Uterus (tissue), 3 donors: ENCODE measurements at regions not wholly inside any gene's neighbourhood (a gene's known extent, or its start where the extent isn't known, plus 50 kb on each side); places are given as distances from the start of the nearest gene placed in this dataset.

Experiments
- DNase-seq, 2 donors: peaks; one replicate each; pipeline ENCODE4 v3.0.0-alpha.2; 2019 to 2020
- H3K27ac ChIP-seq, 2 donors: fragments of 200-600 bp; sonication (generic); 1 replicate in 1 of 2; 2 replicates in 1 of 2; pipeline ENCODE4 v1.5.1; 2016 to 2018
- H3K27me3 ChIP-seq, 2 donors: fragments of 200-600 bp; sonication (generic); one replicate each; pipeline ENCODE4 v1.5.1; 2018 to 2019; ENCODE audit warnings: control low read depth in 1 of 2
- H3K36me3 ChIP-seq, 2 donors: fragments of 200-600 bp; sonication (generic); one replicate each; pipeline ENCODE4 v1.5.1; 2019; ENCODE audit warnings: control low read depth in 1 of 2
- H3K4me1 ChIP-seq, 2 donors: fragments of 200-600 bp; sonication (generic); one replicate each; pipeline ENCODE4 v1.5.1; 2018 to 2019; ENCODE audit warnings: control low read depth in 1 of 2
- H3K4me3 ChIP-seq, 2 donors: fragments of 200-600 bp; sonication (generic); 1 replicate in 1 of 2; 2 replicates in 1 of 2; pipeline ENCODE4 v1.5.1; 2018 to 2019; ENCODE audit warnings: mild to moderate bottlenecking in 1 of 2
- H3K9me3 ChIP-seq, 2 donors: fragments of 200-600 bp; sonication (generic); one replicate each; pipeline ENCODE4 v1.5.1; 2019; ENCODE audit warnings: control low read depth in 1 of 2
- CTCF ChIP-seq, 4 experiments: fragments of 200-600 bp in 2 of 4; fragments of 450-650 bp in 2 of 4; sonication (generic) in 2 of 4; IDR thresholded peaks; one replicate each; pipeline ENCODE4 v1.5.1; 2016 to 2019; ENCODE audit warnings: antibody characterized with exemption in 4 of 4, mild to moderate bottlenecking in 2 of 4, moderate library complexity in 1 of 4
- POLR2A ChIP-seq, 2 donors: fragments of 450-650 bp; IDR thresholded peaks; one replicate each; pipeline ENCODE4 v1.6.1; 2016; ENCODE audit warnings: antibody characterized with exemption in 2 of 2, mild to moderate bottlenecking in 1 of 2, moderate library complexity in 1 of 2
- intact Hi-C: fragments of 100-400 bp; cut with DNase I; formaldehyde crosslinking; loops from one replicate; pipeline ENCODE4 v1.15.1; 2023; ENCODE audit warnings: low total_unique reads
- donor health status: DM: yes; HTN: yes; CAD: no.

GRCh38 chr12:19596434-19597166, 157.3 kb downstream of the AEBP2 start:
- Histone ChIP-seq H3K27ac (peak overlapping the region; percentile 28 to 61), H3K36me3 (no peaks in the 10 kb centered on the region), H3K27me3 (no peaks in the 10 kb centered on the region), H3K4me1 (no peaks in the 10 kb centered on the region), H3K9me3 (no peaks in the 10 kb centered on the region), H3K4me3 (no peak overlapping the region)
- no peak for DNase-seq
- TF ChIP-seq POLR2A (IDR thresholded peaks at IDR 0.05) (no peak), CTCF (IDR thresholded peaks at IDR 0.05) (no peak)
- intact Hi-C loops, result no loop called here

GRCh38 chr12:19597167-19598026, 158.1 kb downstream of the AEBP2 start:
- DNase-seq, result no peak
- TF ChIP-seq CTCF (IDR thresholded peaks at IDR 0.05), result no peak
- no peak for TF ChIP-seq POLR2A (IDR thresholded peaks at IDR 0.05)
- Histone ChIP-seq H3K9me3 (no peaks in the 10 kb centered on the region), H3K4me1 (no peaks in the 10 kb centered on the region), H3K36me3 (no peaks in the 10 kb centered on the region), H3K27me3 (no peaks in the 10 kb centered on the region), H3K27ac (peak overlapping the region; percentile 28 to 61), H3K4me3 (no peak overlapping the region)
- intact Hi-C loops, result no loop called here

DNA sequence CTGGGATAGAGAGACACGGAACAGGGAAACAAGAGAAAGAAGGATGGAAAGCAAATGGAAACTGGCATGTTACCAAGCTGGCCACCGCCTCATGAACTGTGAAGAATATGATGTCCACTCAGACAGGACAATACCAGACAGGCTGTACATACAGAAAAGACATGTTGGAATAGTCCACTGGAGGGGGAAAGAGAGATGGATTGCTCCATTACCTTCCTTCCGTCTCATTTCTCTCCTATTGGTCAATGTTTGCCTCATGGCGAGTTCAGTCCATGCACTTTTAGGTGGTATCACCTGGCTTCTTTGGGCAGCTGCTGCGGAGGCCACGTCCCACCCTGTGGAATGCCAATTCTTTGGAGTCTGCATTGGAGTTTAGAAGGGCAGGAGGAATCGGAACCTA, 166.4 kb downstream of the AEBP2 start:
- TF ChIP-seq POLR2A (IDR thresholded peaks at IDR 0.05) (no peak), CTCF (IDR thresholded peaks at IDR 0.05) (no peak)
- intact Hi-C loops, result no loop called here
- Histone ChIP-seq H3K9me3 (no peaks in the 10 kb centered on the region), H3K27ac (no peak overlapping the region), H3K36me3 (no peaks in the 10 kb centered on the region), H3K4me3 (no peak overlapping the region), H3K27me3 (no peaks in the 10 kb centered on the region), H3K4me1 (no peaks in the 10 kb centered on the region)
- DNase-seq, result no peak

DNA sequence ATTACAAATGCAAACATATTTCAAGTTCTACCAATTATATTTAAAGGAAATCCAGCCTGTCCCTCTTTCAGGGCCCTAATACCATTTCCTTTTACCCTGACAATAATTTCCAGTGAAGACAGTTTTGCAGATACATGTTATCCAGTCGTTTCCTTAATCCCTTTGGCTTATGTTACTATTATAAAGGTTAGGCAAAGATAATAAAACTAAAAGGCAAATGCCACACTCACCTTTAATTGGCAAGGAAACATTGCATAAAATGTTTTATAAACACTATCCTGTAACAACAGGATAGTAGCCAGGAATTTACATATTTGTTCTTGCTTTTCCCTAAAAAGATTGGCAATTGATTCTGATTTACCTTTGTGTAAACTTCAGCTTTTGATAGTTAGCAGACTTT, 168.7 kb downstream of the AEBP2 start:
- no peaks in the 10 kb centered on the region for H3K36me3 ChIP-seq
- no peak overlapping the region for H3K27ac ChIP-seq
- H3K4me1 ChIP-seq, result no peaks in the 10 kb centered on the region
- H3K27me3 ChIP-seq, result no peaks in the 10 kb centered on the region
- TF ChIP-seq POLR2A (IDR thresholded peaks at IDR 0.05) (no peak), CTCF (IDR thresholded peaks at IDR 0.05) (no peak)
- H3K9me3 ChIP-seq, result no peaks in the 10 kb centered on the region
- DNase-seq, result no peak
- H3K4me3 ChIP-seq, result no peak overlapping the region
- intact Hi-C loops, result no loop called here

DNA sequence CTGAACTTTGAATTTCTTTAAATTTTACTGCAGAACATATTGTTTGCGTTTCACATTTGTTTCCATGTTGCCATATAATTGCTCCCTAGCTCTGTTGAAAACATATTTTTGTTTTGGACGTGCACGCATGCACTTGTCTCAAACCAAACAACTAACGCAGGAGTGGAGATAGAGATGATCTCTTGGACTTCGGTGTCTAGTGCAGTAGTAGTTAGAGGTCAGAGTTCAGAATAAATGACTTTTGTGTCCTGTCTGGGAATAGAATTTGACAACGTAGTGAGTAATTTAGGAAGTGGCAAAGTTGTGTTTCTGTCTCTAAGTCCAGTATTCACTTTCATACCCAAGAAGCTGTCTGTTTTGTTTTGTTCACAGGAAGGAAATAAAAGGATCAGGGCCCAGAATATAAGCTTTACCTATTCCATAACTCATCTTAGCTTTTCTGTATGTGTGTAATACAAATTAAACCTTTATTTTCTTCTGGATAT, 173.8 kb downstream of the AEBP2 start:
- no peaks in the 10 kb centered on the region for H3K4me1 ChIP-seq
- H3K27me3 ChIP-seq, result no peaks in the 10 kb centered on the region
- intact Hi-C loops, result no loop called here
- no peak overlapping the region for H3K4me3 ChIP-seq
- TF ChIP-seq CTCF (IDR thresholded peaks at IDR 0.05) (no peak), POLR2A (IDR thresholded peaks at IDR 0.05) (no peak)
- no peaks in the 10 kb centered on the region for H3K36me3 ChIP-seq
- no peak overlapping the region for H3K27ac ChIP-seq
- no peak for DNase-seq
- no peaks in the 10 kb centered on the region for H3K9me3 ChIP-seq
